HG03280 (cell line): ENCODE measurements at regions not wholly inside any gene's neighbourhood (a gene's known extent, or its start where the extent isn't known, plus 50 kb on each side); places are given as distances from the start of the nearest gene placed in this dataset.

ENCODE experiments used
- ATAC-seq: cut with Tn5 transposase; IDR thresholded peaks from one replicate; pipeline ENCODE4 v1.9.1; 2021; ENCODE audit warnings: mild to moderate bottlenecking, moderate library complexity; ENCODE audit not compliant: unreplicated experiment

DNA sequence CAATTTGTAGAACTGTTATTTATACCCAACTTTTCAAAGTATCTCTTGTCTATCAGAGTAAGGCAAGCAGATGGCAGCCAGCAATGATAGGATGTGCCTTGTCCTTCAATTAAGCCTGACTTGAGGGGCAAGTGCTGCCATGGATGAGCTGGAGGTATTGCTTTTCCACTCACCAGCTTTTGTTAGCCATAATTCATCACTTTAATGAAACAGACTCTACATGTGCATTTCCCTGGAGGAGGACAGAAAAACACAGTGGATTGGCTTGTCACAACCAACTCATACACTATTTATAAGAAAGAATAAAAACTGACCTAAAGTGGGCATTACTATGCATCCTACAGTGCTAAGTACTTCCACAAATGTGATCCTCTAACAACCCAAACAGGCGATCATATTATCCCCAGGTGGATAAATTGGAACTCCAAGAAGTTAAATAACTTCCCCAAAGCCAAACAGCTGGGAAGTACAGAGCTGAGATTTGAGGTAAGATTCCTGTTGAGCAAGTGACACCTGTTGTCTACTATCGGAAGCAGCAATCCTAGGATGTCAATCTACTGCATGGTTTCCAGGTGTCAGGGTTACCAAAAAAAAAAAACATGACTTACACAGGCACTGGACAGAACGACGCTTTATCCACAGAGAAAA, 73.9 kb upstream of the NRSN1 start:
- ATAC-seq = no peak

DNA sequence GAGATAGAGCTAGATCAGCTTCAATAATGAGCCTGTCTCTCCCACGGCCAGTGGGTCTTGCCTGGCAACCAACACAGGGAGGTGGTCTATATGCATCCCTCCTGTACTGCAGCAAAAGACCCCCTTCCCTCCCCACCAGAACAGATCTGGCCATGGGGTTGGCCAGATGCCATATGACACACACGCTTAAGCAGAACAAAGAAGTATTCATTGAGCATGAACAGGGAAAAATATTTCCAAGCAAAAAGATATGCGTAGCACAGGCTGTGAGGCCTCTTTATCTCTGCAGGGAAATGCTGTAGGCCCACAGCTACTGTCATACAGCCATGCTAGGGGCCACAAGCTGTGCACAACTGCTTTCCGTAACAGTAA, 73.4 kb upstream of the NRSN1 start:
- ATAC-seq = no peak

DNA sequence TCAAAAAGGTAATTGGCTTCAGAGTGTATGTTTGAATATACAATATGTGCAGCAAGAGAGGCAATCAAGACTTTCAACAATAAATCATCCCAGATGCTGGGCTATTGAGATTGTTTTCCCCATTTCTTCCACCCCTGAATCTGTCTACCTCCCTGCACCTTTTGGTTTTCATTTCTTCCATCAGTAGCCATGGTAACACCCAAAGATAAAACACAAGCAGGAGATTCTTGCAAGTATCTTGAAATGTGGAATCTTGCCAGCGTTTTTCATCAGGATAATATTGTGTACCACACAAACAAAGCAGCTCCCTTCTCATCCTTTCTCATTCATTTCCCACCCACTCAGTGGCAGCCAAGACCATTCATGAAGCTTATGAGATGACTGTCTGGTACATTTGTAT, 73.0 kb upstream of the NRSN1 start:
- no peak for ATAC-seq

DNA sequence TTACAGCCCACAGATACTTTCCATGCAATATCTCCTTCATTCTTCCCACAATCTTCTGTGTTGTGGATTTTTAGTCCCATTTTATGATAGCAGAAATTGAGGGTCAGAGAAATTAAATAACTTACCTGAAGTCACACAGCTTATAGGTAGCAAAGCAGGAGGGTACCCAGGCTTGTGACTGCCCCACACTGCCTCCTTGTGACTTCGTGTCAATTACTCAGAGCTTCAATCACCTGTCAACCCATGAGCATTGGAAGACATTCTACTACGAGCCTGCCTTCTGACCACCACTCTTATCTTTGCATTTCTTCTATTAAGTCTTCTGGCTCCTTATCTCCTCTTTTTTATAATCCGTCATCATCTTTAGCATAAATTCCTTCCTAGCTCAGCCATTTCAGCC, 71.6 kb upstream of the NRSN1 start:
- no peak for ATAC-seq

DNA sequence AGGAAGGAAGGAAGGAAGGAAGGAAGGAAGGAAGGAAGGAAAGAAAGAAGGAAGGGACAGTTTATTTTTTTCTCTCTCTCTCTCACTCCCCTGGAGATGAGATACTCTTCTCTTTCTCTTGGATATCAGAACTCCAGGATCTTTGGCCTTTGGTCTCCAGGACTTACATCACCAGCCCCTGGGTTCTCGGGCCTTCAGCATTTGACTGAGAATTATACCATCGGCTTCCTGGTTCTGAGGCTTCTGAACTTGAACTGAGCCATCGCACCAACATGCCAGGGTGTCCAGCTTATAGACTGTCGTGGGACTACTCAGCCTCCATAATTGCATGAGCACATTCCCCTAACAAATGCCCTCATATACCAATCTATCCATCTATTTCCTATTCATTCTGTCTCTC, 69.4 kb upstream of the NRSN1 start:
- no peak for ATAC-seq

DNA sequence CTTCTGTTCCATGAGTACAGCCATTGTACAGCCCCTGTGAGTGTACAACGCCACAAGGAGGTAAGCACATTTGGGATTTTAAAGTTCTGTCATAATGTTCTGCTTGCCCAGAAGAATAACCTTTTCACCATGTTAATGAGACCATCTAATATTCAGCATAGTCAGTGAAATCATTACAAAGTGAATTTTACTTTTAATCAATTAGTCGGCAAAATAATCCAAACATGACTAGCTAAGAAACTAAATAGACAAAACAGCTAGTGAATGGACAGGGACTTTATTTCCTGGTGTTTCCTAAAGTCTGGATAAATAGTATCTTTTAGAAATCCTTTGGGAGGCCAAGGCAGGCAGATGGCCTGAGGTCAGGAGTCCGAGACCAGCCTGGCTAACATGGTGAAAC, 69.0 kb upstream of the NRSN1 start:
- no peak for ATAC-seq

DNA sequence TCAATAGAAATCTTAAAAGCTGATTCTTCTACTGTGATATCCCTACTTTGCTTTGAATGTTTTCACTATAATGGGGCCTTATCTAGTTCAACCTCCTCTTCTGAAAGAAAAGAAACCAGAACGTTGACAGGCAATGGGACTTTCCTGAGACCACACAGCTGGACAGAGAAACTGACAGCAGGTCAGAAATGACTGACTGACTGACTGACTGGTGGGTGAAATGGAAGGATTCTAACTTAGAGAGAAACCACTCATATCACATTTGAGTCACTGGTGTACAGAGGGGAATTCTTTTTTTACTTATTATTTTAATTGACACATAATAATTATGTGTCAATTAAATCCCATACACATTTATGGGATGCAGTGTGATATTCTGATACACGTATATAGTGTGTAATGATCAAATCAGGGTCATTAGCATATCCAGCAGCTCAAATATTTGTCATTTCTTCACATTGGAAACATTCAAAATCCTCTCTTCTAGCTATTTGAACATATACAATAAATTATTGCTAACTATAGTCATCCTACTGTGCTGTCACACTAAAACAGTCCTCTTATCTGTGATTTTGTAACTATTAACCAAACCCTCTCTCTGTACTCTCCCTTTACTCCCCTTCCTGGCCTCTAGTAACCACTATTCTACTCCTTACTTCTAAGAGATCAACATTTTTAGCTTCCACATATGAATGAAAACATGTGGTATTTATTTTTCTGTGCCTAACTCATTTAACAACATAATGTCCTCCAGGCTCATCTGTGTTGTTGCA, 64.8 kb upstream of the NRSN1 start:
- ATAC-seq = peak; percentile 93

DNA sequence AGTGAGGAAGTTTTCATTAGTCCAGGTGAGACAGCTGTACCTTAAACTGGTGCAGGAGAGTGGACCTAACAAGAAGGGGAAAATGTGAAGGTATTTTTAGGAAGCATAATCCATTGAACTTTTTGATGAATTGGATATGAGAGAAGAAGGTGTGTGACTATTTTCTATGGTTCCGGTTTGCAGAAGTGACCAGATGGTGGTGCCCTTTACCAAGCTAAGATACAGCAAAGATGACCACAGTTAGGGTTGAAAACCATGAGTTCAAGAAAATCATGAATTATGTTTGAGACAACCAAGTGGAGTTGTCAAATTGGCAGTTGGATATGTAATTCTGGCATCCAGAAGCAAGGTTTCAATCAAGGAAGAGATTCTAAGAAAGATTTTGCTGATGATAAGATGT, 61.9 kb upstream of the NRSN1 start:
- no peak for ATAC-seq

DNA sequence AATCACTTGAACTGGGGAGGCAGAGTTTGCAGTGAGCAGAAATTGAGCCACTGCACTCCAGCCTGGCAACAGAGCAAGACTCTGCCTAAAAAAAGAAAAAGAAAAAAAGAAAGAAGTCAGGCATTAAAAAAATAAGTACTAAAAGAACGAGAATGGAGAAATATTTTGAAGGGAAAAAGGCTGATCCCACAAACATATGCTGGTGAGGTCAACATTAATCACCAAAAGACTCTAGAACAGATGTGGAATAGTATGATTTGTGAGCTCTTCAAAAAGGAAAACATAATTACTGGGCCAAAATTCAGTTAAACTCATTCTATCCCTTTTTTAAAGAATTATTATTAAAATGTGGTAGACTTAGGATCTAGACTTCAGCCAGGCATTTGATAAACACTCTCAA, 61.2 kb upstream of the NRSN1 start:
- ATAC-seq = no peak

DNA sequence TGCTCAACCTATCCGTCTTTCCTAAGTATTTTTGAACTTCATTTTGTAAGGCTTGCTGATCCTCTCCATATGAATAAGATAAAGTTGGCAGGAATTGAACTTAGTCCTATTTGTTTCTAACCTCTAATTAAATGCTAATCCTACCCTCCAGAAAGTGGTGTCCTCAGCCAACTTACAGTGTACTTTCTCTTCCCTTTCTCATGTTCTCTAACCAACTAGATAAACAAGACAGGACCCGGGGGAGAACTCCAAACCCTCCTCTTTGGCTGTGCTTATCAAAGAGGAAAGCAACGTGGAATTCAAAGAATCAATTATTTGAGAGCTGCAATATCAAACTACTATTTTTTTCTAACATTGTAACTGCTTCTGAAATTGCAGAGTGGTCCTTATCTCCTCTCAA, 56.5 kb upstream of the NRSN1 start:
- ATAC-seq = no peak

DNA sequence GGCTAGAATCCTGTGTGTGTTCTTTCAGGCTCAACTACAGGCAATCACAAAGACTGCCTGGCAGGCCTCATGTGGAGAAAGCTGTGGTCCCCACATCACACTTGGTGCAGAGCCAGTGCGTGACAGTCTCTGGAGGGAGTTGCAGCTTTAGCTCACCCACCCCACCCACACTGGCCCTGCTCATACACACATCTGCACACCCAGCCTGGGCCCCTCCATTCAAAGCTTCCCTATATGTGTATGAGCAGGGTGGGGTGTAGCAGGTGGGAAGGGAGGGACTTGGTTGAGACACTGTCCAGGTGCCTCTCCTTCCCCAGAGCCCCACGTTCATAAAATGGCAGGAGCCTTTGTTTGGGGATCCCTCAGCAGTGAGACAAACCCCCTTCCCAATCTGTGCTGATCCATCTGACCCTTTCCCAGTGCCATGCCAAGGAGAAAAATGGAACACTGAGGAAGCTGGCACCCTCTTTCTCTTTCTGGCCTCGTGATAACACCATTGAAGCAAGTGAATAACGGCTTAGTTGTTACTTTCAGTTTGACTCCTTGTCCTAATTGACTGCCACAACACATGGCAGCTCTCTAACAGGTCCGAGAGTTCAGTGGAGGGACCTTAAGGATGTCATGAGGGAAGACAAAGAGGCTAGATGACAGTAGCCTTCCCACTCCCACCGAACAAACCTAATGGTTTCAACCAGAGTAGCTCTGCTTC, 53.8 kb upstream of the NRSN1 start:
- no peak for ATAC-seq

DNA sequence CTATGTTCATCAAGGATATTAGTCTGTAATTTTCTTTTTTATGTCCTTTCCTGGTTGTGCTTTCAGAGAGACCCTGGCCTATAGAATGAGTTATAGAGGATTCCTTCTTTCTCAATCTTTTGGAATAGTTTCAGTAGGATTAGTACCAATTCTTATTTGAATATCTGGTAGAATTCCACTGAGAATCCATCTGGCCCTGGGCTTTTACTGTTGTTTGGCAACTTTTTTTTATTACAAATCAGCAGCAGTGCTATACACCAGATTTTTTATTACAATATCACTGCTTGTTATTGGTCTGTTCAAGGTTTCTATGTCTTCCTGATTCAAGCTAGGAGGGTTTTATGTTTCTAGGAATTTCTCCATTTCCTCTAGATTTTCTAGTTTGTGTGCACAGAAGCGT, 50.0 kb upstream of the NRSN1 start:
- ATAC-seq = no peak
